ENCODE measurements at regions not wholly inside any gene's neighbourhood (a gene's known extent, or its start where the extent isn't known, plus 50 kb on each side); places are given as distances from the start of the nearest gene placed in this dataset.

DNA sequence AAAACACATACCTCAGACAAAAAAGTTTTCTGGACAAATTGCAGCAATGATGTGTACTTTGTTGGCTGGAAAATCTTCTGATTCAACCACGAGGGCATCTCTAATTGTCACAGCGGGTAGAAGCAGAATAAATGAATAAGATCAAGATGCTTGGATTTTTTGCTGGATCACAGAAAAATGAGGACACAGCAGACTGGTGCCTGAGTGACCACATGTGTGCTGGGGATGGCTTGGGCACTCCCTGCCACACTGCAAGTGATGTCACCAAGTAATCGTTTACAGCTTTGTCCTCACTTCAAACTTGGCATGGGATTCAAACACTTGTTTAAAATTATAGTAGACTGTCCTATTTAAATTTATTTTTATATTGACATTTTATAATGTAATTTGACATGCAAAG, 557.0 kb downstream of the SPRY1 start:
- TF ChIP-seq, protein P1, sequence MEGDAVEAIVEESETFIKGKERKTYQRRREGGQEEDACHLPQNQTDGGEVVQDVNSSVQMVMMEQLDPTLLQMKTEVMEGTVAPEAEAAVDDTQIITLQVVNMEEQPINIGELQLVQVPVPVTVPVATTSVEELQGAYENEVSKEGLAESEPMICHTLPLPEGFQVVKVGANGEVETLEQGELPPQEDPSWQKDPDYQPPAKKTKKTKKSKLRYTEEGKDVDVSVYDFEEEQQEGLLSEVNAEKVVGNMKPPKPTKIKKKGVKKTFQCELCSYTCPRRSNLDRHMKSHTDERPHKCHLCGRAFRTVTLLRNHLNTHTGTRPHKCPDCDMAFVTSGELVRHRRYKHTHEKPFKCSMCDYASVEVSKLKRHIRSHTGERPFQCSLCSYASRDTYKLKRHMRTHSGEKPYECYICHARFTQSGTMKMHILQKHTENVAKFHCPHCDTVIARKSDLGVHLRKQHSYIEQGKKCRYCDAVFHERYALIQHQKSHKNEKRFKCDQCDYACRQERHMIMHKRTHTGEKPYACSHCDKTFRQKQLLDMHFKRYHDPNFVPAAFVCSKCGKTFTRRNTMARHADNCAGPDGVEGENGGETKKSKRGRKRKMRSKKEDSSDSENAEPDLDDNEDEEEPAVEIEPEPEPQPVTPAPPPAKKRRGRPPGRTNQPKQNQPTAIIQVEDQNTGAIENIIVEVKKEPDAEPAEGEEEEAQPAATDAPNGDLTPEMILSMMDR (IDR thresholded peaks at IDR 0.05; ENCODE audit: insufficient read depth, low read depth, low read length), result no peak
- no peak for TF ChIP-seq EZH2 (IDR thresholded peaks at IDR 0.05; ENCODE audit: insufficient read depth, low read length)
